ENCODE measurements at regions not wholly inside any gene's neighbourhood (a gene's known extent, or its start where the extent isn't known, plus 50 kb on each side); places are given as distances from the start of the nearest gene placed in this dataset.
A peak's percentile ranks its signal among the peaks of the same experiment; 100 is the strongest.
"Not testable (repeated sequence)": the region's sequence is repeated elsewhere in the genome, so short reads cannot be mapped to it uniquely, and the experiment has no call there.

- no peak for DNase-seq (ENCODE audit: low read depth, low spot score)
- H3K27ac ChIP-seq: no peak overlapping the region
Observed at GRCh38 chrX:118211891-118212816, 95.5 kb upstream of the KLHL13 start.

GRCh38 chrX:118212817-118213183, 96.2 kb upstream of the KLHL13 start:
- DNase-seq (ENCODE audit: low read depth, low spot score): no peak

GRCh38 chrX:118215346-118215745, 98.7 kb upstream of the KLHL13 start:
- H3K27ac ChIP-seq: no peak overlapping the region
- DNase-seq (ENCODE audit: low read depth, low spot score): no peak

More at GRCh38 chrX:118212817-118213183, 96.2 kb upstream of the KLHL13 start:
- H3K27ac ChIP-seq: no peak overlapping the region

GRCh38 chrX:118216087-118216486, 99.5 kb upstream of the KLHL13 start:
- DNase-seq (ENCODE audit: low read depth, low spot score): no peak
- H3K27ac ChIP-seq: no peak overlapping the region

GRCh38 chrX:118216509-118216908, 99.9 kb upstream of the KLHL13 start:
- no peak overlapping the region for H3K27ac ChIP-seq

GRCh38 chrX:118218079-118218478, 101.5 kb upstream of the KLHL13 start:
- no peak overlapping the region for H3K27ac ChIP-seq
- no peak for DNase-seq (ENCODE audit: low read depth, low spot score)

More at GRCh38 chrX:118216509-118216908, 99.9 kb upstream of the KLHL13 start:
- DNase-seq (ENCODE audit: low read depth, low spot score): no peak

GRCh38 chrX:118218940-118219339, 102.3 kb upstream of the KLHL13 start:
- H3K27ac ChIP-seq: no peak overlapping the region
- DNase-seq (ENCODE audit: low read depth, low spot score): no peak

- no peak for DNase-seq (ENCODE audit: low read depth, low spot score)
- H3K27ac ChIP-seq: no peak overlapping the region
Observed at GRCh38 chrX:118219866-118220265, 103.3 kb upstream of the KLHL13 start.

- no peak for DNase-seq (ENCODE audit: low read depth, low spot score)
Observed at GRCh38 chrX:118220509-118220908, 103.9 kb upstream of the KLHL13 start.

GRCh38 chrX:118221270-118221669, 104.7 kb upstream of the KLHL13 start:
- H3K27ac ChIP-seq: no peak overlapping the region
- DNase-seq (ENCODE audit: low read depth, low spot score): no peak

More at GRCh38 chrX:118220509-118220908, 103.9 kb upstream of the KLHL13 start:
- no peak overlapping the region for H3K27ac ChIP-seq

GRCh38 chrX:118221733-118222132, 105.1 kb upstream of the KLHL13 start:
- DNase-seq (ENCODE audit: low read depth, low spot score): no peak
- H3K27ac ChIP-seq: no peak overlapping the region

GRCh38 chrX:118222421-118222820, 105.8 kb upstream of the KLHL13 start:
- DNase-seq (ENCODE audit: low read depth, low spot score): no peak
- H3K27ac ChIP-seq: no peak overlapping the region

- H3K27ac ChIP-seq: peak overlapping the region; percentile 71
- no peak for DNase-seq (ENCODE audit: low read depth, low spot score)
Observed at GRCh38 chrX:118225711-118226428, 109.3 kb upstream of the KLHL13 start.

- DNase-seq (ENCODE audit: low read depth, low spot score): no peak
- H3K27ac ChIP-seq: no peak overlapping the region
Observed at GRCh38 chrX:118228041-118228440, 111.4 kb upstream of the KLHL13 start.

GRCh38 chrX:118228456-118228855, 111.8 kb upstream of the KLHL13 start:
- DNase-seq (ENCODE audit: low read depth, low spot score): no peak
- no peak overlapping the region for H3K27ac ChIP-seq

- no peak overlapping the region for H3K27ac ChIP-seq
Observed at GRCh38 chrX:118231464-118231863, 114.4 kb upstream of the WDR44 start.

GRCh38 chrX:118239178-118239870, 106.6 kb upstream of the WDR44 start:
- no peak overlapping the region for H3K27ac ChIP-seq
- DNase-seq (ENCODE audit: low read depth, low spot score): no peak

More at GRCh38 chrX:118231464-118231863, 114.4 kb upstream of the WDR44 start:
- no peak for DNase-seq (ENCODE audit: low read depth, low spot score)

- no peak overlapping the region for H3K27ac ChIP-seq
- DNase-seq (ENCODE audit: low read depth, low spot score): no peak
Observed at GRCh38 chrX:118239913-118240698, 105.8 kb upstream of the WDR44 start.

- not testable (repeated sequence) for H3K27ac ChIP-seq; DNase-seq (ENCODE audit: low read depth, low spot score)
Observed at GRCh38 chrX:118246961-118247360, 98.9 kb upstream of the WDR44 start.

- H3K27ac ChIP-seq: no peak overlapping the region
- no peak for DNase-seq (ENCODE audit: low read depth, low spot score)
Observed at GRCh38 chrX:118249146-118249545, 96.8 kb upstream of the WDR44 start.
